ENCODE measurements at regions not wholly inside any gene's neighbourhood (a gene's known extent, or its start where the extent isn't known, plus 50 kb on each side); places are given as distances from the start of the nearest gene placed in this dataset.

- no peak for DNase-seq (ENCODE audit: low read depth)
These were observed 441.2 kb upstream of the ANO3 start for GRCh38 chr11:25890626-25891260.

- DNase-seq (ENCODE audit: low read depth), result no peak
These were observed 440.0 kb upstream of the ANO3 start for GRCh38 chr11:25891960-25892359.

GRCh38 chr11:25899617-25900160 is 432.2 kb upstream of the ANO3 start:
- DNase-seq (ENCODE audit: low read depth), result no peak

GRCh38 chr11:25900814-25901213 is 431.1 kb upstream of the ANO3 start:
- no peak for DNase-seq (ENCODE audit: low read depth)

DNA sequence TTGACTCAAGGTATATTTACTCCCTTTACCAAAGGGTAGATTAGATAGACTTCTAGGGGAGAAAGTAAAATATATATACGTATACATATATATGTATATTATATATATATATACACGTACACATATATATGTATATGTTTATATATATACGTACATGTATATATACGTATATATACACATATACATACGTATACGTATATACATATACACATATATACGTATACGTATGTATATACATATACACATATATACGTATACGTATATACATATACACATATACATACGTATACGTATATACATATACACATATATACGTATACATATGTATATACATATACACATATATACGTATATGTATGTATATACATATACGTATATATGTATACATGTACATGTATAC is 430.5 kb upstream of the ANO3 start:
- no peak for DNase-seq (ENCODE audit: low read depth)

- no peak for DNase-seq (ENCODE audit: low read depth)
These were observed 429.5 kb upstream of the ANO3 start for GRCh38 chr11:25902476-25902875.

- no peak for DNase-seq (ENCODE audit: low read depth)
These were observed 423.2 kb upstream of the ANO3 start for GRCh38 chr11:25908726-25909125.

DNA sequence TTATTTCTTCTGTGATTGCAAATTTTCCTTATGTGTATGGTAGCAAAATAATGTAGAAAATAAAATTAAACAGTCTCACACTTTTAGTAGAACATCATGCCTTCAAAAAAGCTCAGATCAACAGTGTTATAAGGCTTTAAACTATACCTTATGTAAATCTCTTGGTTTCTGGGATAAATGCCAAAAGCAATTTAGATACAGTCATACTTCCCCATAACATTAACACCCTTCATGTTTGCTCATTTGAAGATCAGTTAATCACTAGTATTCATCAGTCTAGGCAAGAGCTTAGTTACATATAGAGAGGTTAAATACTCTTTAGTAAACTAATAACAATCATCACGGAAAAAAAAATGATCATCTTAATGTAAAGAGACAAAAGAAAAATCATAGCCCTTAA is 421.8 kb upstream of the ANO3 start:
- DNase-seq (ENCODE audit: low read depth), result no peak

DNA sequence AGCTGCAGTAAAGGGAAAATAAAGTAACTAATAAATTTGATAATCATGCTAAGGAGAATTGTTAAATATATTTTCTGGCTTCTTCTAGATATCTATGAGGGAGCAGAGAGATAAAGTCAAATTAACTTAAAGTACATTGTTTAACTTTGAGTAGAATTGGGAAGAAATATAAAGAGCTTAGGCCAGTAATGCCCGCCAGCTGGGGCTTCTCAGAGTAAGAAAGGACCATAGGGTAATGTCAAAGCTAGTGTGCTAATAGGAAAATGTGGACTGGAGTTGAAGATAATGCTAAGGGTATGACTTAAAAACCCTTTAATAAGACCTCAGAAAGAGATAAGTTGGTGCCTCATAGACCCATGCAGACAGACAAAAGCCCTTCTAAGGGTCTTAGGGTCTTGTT is 411.6 kb upstream of the ANO3 start:
- DNase-seq (ENCODE audit: low read depth), result no peak

- DNase-seq (ENCODE audit: low read depth), result no peak
These were observed 407.3 kb upstream of the ANO3 start for GRCh38 chr11:25924586-25924985.

GRCh38 chr11:25925359-25925758 is 406.6 kb upstream of the ANO3 start:
- DNase-seq (ENCODE audit: low read depth), result no peak

DNA sequence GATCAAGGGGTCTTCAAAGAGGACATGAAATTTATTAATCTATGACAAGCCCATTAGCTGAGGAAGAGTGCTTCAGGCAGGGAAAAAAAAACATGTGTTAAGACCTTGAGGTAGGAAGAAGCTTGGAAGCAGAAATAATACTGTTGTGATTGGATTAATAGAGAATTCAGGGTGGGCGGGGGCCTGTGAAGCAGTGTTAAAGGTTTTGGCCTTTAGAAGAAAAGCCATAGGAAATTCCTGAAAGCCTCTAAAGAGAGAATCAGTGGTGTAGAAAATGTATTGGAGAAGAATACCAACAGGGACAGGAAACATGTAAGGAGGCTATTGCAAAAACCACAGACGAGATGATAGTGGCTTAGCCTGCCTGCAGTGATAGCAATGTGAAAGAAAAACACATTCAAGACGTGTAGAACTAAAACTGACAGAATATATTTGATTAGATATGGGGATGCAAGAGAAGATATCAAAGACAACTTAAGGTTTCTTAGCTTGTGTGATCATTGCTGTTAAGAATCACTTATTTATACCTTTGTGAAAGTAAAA is 404.4 kb upstream of the ANO3 start:
- DNase-seq (ENCODE audit: low read depth), result no peak

DNA sequence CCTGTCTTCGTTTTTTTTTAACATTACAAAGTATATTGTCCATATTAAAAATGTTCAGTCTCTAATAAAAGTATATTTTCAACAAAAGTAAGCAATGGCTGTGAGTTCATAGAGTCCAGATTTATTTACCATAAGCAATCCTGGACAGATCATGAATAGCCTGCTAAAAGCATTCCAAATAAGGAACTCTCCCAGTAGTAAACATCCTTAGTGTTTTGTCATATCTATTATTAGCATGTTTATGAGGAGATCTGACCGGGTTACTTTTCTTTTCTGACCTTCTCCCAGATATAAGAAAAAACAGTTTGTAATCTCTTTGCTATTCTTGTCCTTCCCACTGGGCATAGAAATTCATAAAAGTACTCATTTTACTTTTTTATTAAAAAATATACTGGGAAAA is 403.9 kb upstream of the ANO3 start:
- no peak for DNase-seq (ENCODE audit: low read depth)

DNA sequence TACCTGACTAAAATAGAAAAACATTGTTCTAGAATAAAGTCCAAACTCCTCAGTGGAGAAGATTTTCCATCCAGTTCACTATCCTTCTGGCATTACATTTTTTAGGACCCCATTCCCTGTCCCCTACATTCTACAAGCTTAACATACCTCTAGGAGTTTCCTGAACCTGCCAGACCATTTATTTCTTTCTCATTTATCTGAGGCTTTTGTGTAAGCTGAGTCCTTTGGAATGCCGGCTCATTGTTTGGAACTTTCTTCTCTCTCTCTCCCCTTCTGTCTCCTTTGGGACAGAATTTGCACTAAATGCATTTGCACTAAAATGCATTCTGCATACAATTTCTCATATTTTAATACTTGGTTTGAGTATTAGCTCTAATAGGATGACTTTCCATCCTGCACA is 393.0 kb upstream of the ANO3 start:
- no peak for DNase-seq (ENCODE audit: low read depth)

GRCh38 chr11:25939691-25940090 is 392.2 kb upstream of the ANO3 start:
- no peak for DNase-seq (ENCODE audit: low read depth)

DNA sequence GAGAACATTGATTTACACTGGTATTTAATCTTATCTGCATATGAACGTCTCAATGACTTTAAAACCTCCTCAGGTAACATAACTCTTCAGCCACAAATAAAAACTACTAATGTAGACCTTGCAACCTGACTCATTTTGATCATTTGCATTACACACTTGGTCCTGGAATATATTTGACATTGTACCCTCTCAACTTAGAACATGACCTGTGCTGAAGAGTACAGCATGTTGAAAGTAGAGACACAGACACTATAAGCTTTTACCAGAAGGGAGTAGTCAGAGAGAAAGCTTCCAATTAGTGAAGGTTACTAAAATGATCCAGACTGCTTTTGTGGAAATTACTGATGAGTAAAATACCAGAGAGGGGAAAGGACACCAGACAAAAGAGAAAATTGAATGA is 390.6 kb upstream of the ANO3 start:
- no peak for DNase-seq (ENCODE audit: low read depth)

DNA sequence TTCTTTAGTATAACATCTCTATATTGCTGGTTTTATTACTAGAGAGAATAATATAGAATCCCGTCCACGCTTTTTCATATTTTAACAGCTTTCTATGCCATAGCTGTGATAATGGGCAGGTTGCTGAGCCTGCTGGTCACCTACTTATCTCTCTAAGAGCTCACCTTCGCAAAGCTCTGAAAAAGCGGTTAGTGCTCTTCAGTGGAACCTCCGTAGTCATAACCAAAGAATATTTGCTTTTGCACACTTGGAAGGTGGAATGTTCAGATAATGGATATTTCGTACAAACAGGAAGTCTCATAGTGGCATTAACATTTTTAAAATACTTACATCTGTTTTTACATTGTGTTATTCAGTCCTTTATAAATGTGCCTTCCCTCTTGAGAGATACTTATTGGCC is 388.9 kb upstream of the ANO3 start:
- no peak for DNase-seq (ENCODE audit: low read depth)

GRCh38 chr11:25943777-25944661 is 387.9 kb upstream of the ANO3 start:
- no peak for DNase-seq (ENCODE audit: low read depth)

- DNase-seq (ENCODE audit: low read depth), result no peak
These were observed 382.0 kb upstream of the ANO3 start for GRCh38 chr11:25949918-25950317.

- no peak for DNase-seq (ENCODE audit: low read depth)
These were observed 378.9 kb upstream of the ANO3 start for GRCh38 chr11:25953006-25953405.

GRCh38 chr11:25958045-25958444 is 373.9 kb upstream of the ANO3 start:
- DNase-seq (ENCODE audit: low read depth), result no peak

- DNase-seq (ENCODE audit: low read depth), result no peak
These were observed 370.4 kb upstream of the ANO3 start for GRCh38 chr11:25961539-25961938.
